SK-N-MC (cell line): ENCODE measurements at regions not wholly inside any gene's neighbourhood (a gene's known extent, or its start where the extent isn't known, plus 50 kb on each side); places are given as distances from the start of the nearest gene placed in this dataset.

Experiments
- DNase-seq: peaks from one replicate; pipeline ENCODE4 v3.0.0-alpha.2; 2011; ENCODE audit warnings: low read depth, low spot score
- H3K27ac ChIP-seq: fragments of 200-600 bp; sonication (generic); 2 replicates; pipeline ENCODE4 v1.5.1; 2016; ENCODE audit warnings: mixed run types
- H3K36me3 ChIP-seq: fragments of 200-600 bp; sonication (generic); 2 replicates; pipeline ENCODE4 v1.6.1; 2017; ENCODE audit warnings: antibody characterized with exemption, low read length, mixed read lengths; ENCODE audit not compliant: insufficient read depth
- H3K4me3 ChIP-seq: fragments of 200-600 bp; sonication (generic); 2 replicates; pipeline ENCODE4 v1.5.1; 2016
- H3K9ac ChIP-seq: fragments of 200-600 bp; sonication (generic); 2 replicates; pipeline ENCODE4 v1.8.0; 2017; ENCODE audit warnings: mixed run types, mixed read lengths; ENCODE audit not compliant: insufficient read length
- H3K9me3 ChIP-seq: fragments of 200-600 bp; sonication (generic); 2 replicates; pipeline ENCODE4 v1.6.1; 2017; ENCODE audit warnings: low read depth, mild to moderate bottlenecking, antibody characterized with exemption, low read length, moderate library complexity, mixed read lengths
- EZH2 ChIP-seq: fragments of 200-600 bp; sonication (generic); IDR thresholded peaks from one replicate; pipeline ENCODE4 v1.6.1; 2017; ENCODE audit warnings: antibody characterized with exemption
- FOXP2 ChIP-seq: optimal IDR thresholded peaks from 2 replicates; pipeline ENCODE3; 2011; ENCODE audit warnings: mild to moderate bottlenecking, moderate library complexity; ENCODE audit not compliant: insufficient read depth; ENCODE audit errors: extremely low read length, control extremely low read depth
- POLR2AphosphoS5 ChIP-seq: IDR thresholded peaks from 2 replicates; pipeline ENCODE4 v1.6.1; 2012; ENCODE audit warnings: mild to moderate bottlenecking, low read depth, low read length, borderline replicate concordance

- Histone ChIP-seq H3K36me3 (no peaks in the 10 kb centered on the region), H3K4me3 (no peak overlapping the region), H3K9me3 (no peaks in the 10 kb centered on the region), H3K9ac (no peak overlapping the region), H3K27ac (no peak overlapping the region)
- TF ChIP-seq FOXP2, result no peak
- no peak for TF ChIP-seq POLR2AphosphoS5
- TF ChIP-seq EZH2, result no peak
- DNase-seq, result no peak
These were observed 274.5 kb upstream of the LRIG3 start for GRCh38 chr12:59194794-59195193.

DNA sequence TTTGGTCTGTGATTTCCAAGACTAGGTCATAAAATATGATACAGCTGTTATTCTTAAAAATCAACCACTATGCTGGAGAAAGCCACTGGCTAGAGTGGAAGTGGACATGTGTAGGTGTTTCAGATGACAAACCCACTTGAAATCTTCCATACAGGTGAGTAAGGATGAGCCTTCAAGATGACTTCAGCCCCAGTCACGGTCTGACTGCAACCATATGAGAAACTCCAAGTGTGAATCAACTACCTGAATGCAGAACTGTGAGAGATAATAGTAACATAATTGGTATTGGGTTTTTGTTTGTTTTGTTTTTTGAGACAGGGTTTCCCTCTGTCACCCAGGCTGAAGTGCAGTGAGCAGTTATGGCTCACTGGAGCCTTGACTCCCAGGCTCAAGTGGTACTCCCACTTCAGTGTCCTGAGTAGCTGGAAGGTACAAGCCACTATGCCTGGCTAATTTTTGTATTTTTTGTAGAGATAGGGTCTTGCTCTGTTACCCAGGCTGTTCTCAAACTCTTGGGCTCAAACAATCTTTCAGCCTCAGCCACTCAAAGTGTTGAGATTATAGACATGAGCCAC is 273.3 kb upstream of the LRIG3 start:
- TF ChIP-seq EZH2, result no peak
- TF ChIP-seq FOXP2, result no peak
- TF ChIP-seq POLR2AphosphoS5, result no peak
- Histone ChIP-seq H3K27ac (no peak overlapping the region), H3K36me3 (no peaks in the 10 kb centered on the region), H3K4me3 (no peak overlapping the region), H3K9me3 (no peaks in the 10 kb centered on the region), H3K9ac (no peak overlapping the region)
- DNase-seq, result no peak

GRCh38 chr12:59191372-59191771 is 271.1 kb upstream of the LRIG3 start:
- Histone ChIP-seq H3K4me3 (no peak overlapping the region), H3K9me3 (no peaks in the 10 kb centered on the region), H3K27ac (no peak overlapping the region), H3K9ac (no peak overlapping the region), H3K36me3 (no peaks in the 10 kb centered on the region)
- no peak for TF ChIP-seq POLR2AphosphoS5
- no peak for TF ChIP-seq EZH2
- TF ChIP-seq FOXP2, result no peak
- DNase-seq, result no peak

DNA sequence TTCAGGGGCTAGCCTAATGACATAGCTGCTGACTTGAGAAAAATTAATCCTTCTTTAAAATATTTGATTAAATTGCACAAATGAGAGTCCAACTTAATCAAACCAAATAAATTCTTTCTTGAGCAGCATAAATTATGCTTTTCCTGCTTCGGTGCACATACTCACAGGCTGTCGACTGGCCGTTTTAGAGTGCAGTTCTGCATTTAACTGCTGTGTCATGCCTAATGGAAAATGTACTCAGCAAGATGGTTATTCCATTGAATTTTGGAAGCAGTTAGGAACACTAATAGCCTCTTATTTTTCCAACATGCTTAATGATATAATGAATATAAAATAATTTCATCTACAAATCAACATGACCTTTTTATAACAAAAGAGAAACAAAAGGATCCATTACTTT is 266.1 kb upstream of the LRIG3 start:
- H3K4me3 ChIP-seq, result peak overlapping the region; percentile 35; the same call in 1 of the 2 replicates
- no peak overlapping the region; the same call in 1 of the 2 replicates for H3K27ac ChIP-seq
- no peaks in the 10 kb centered on the region for H3K9me3 ChIP-seq
- TF ChIP-seq FOXP2, result no peak
- no peak for TF ChIP-seq EZH2
- no peak for TF ChIP-seq POLR2AphosphoS5
- no peak for DNase-seq
- no peaks in the 10 kb centered on the region for H3K36me3 ChIP-seq
- H3K9ac ChIP-seq, result no peak overlapping the region

DNA sequence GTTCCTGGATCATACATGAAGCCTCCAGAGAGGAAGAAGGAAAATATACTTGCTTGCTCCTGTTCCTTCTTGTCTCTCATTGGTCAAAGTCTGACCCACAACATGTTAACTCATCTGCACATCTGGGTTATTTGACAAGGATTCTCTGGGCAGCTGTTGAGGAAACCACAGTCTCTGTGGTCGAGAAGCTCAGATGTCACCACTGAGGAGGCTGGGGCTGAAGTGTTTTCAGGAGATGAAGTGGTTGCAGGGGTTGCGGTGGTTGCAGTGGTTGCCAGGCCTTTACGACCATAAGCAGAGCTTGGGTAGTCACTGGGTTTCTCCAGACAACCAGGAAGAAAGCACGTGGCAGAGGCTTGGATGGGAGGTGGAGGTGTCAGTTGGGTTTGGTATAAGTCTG is 265.0 kb upstream of the LRIG3 start:
- no peak for DNase-seq
- Histone ChIP-seq H3K4me3 (no peak overlapping the region), H3K9ac (no peak overlapping the region), H3K36me3 (no peaks in the 10 kb centered on the region), H3K27ac (no peak overlapping the region), H3K9me3 (no peaks in the 10 kb centered on the region)
- TF ChIP-seq FOXP2, result no peak
- no peak for TF ChIP-seq EZH2
- TF ChIP-seq POLR2AphosphoS5, result no peak

DNA sequence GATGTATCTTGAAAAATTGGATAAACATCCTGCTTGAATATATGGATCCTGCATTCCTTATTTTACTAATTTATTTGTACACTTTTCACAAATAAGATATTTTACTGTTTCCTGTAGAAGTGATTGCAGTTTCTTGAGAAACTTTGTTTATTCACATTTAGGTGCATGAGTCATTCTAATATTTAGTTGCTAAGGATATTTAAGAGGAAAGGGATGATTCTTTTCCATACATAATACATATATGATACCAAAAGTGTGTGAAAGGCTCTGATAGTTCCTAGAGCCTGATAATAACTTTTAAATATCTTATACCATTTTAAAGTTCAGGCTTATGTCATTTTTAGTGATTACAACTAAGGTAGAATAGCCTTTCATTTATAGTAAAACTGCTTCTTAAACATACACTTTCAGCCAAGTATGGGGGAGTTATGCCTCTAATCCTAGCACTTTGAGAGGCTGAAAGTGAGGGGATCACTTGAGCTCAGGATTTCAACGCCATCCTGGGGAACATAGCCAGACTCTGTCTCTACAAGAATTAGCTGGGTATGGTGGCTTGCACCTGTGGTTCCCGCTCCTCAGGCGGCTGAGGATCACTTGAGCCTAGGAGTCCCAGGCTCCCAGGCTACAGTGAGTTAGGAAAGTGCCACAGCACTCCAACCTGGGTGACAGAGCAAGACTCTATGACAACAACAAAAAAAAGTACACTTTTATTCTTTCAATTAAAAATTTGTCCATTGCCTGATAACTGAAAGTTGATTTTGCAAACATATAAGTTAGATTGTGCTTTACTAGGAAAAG is 262.6 kb upstream of the LRIG3 start:
- H3K36me3 ChIP-seq, result no peaks in the 10 kb centered on the region
- no peaks in the 10 kb centered on the region for H3K9me3 ChIP-seq
- no peak overlapping the region for H3K27ac ChIP-seq
- H3K9ac ChIP-seq, result no peak overlapping the region
- TF ChIP-seq POLR2AphosphoS5, result no peak
- no peak overlapping the region for H3K4me3 ChIP-seq
- DNase-seq, result no peak

GRCh38 chr12:59182191-59182590 is 261.9 kb upstream of the LRIG3 start:
- H3K9ac ChIP-seq, result no peak overlapping the region
- H3K27ac ChIP-seq, result no peak overlapping the region
- no peaks in the 10 kb centered on the region for H3K36me3 ChIP-seq
- no peaks in the 10 kb centered on the region for H3K9me3 ChIP-seq
- DNase-seq, result no peak
- TF ChIP-seq EZH2, result no peak
- no peak for TF ChIP-seq FOXP2
- TF ChIP-seq POLR2AphosphoS5, result no peak
- H3K4me3 ChIP-seq, result no peak overlapping the region

DNA sequence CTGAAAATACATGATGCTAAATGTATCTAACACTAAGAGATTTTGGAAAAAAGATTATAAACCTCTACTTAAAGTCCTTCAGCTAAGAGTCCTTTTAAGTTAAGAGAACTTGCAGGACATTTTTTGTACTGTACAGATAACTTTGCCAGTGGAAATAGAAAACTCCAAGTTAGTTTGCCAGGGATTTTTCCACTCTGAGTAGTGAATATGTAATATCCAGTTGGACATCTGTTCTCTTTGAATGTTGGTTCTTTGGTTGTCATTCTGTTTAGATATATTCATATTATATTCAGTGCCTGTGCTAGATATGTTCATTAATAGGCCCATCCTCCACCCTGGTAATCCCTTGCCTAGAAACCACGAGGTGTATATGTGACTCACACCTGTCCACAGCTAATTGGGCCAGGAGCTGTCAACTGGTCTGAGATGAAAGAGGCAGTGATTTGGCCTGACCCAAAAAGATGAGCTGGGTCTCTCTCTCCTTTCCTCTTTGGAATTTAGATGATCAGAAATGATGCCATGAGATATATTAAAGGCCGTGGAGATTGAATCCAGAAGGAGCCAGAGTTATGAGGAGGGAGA is 261.0 kb upstream of the LRIG3 start:
- no peak overlapping the region for H3K4me3 ChIP-seq
- DNase-seq, result no peak
- no peaks in the 10 kb centered on the region for H3K9me3 ChIP-seq
- H3K9ac ChIP-seq, result no peak overlapping the region
- TF ChIP-seq FOXP2 (no peak), POLR2AphosphoS5 (no peak), EZH2 (no peak)
- H3K27ac ChIP-seq, result no peak overlapping the region
- no peaks in the 10 kb centered on the region for H3K36me3 ChIP-seq

GRCh38 chr12:59179231-59179630 is 258.9 kb upstream of the LRIG3 start:
- Histone ChIP-seq H3K9ac (no peak overlapping the region), H3K27ac (no peak overlapping the region), H3K36me3 (no peaks in the 10 kb centered on the region), H3K4me3 (no peak overlapping the region), H3K9me3 (no peaks in the 10 kb centered on the region)
- DNase-seq, result no peak
- no peak for TF ChIP-seq EZH2
- no peak for TF ChIP-seq POLR2AphosphoS5
- no peak for TF ChIP-seq FOXP2
